ENCODE measurements at regions not wholly inside any gene's neighbourhood (a gene's known extent, or its start where the extent isn't known, plus 50 kb on each side); places are given as distances from the start of the nearest gene placed in this dataset.
"Not testable (repeated sequence)": the region's sequence is repeated elsewhere in the genome, so short reads cannot be mapped to it uniquely, and the experiment has no call there.

GRCh38 chr1:5638582-5638981, 353.6 kb downstream of the NPHP4 start:
- DNase-seq: no peak

GRCh38 chr1:5637171-5637570, 355.1 kb downstream of the NPHP4 start:
- DNase-seq: no peak

- no peak for DNase-seq
Observed at GRCh38 chr1:5634893-5635292, 357.3 kb downstream of the NPHP4 start.

GRCh38 chr1:5632814-5633213, 359.4 kb downstream of the NPHP4 start:
- DNase-seq: no peak

GRCh38 chr1:5632224-5632623, 360.0 kb downstream of the NPHP4 start:
- no peak for DNase-seq

GRCh38 chr1:5628416-5628815, 363.8 kb downstream of the NPHP4 start:
- DNase-seq: no peak

- no peak for DNase-seq
Observed at GRCh38 chr1:5623399-5623798, 368.8 kb downstream of the NPHP4 start.

- DNase-seq: peak; percentile 49 to 65
Observed at GRCh38 chr1:5622412-5622811, 369.8 kb downstream of the NPHP4 start.

- DNase-seq: no peak
Observed at GRCh38 chr1:5621692-5622091, 370.5 kb downstream of the NPHP4 start.

- DNase-seq: peak in 1 of 2 donors; percentile 26
Observed at GRCh38 chr1:5620997-5621396, 371.2 kb downstream of the NPHP4 start.

GRCh38 chr1:5620418-5620817, 371.8 kb downstream of the NPHP4 start:
- no peak for DNase-seq

GRCh38 chr1:5619469-5619868, 372.8 kb downstream of the NPHP4 start:
- no peak for DNase-seq

GRCh38 chr1:5617546-5617945, 374.7 kb downstream of the NPHP4 start:
- no peak for DNase-seq

- no peak for DNase-seq
Observed at GRCh38 chr1:5617179-5617520, 375.1 kb downstream of the NPHP4 start.

- DNase-seq: no peak
Observed at GRCh38 chr1:5616366-5617178, 375.7 kb downstream of the NPHP4 start.

- no peak for DNase-seq
Observed at GRCh38 chr1:5615076-5615475, 377.1 kb downstream of the NPHP4 start.

GRCh38 chr1:5613900-5614299, 378.3 kb downstream of the NPHP4 start:
- no peak for DNase-seq

GRCh38 chr1:5611851-5612250, 380.4 kb downstream of the NPHP4 start:
- no peak for DNase-seq

GRCh38 chr1:5611431-5611830, 380.8 kb downstream of the NPHP4 start:
- no peak for DNase-seq

GRCh38 chr1:5610432-5610831, 381.8 kb downstream of the NPHP4 start:
- no peak for DNase-seq

- DNase-seq: no peak
Observed at GRCh38 chr1:5603353-5604104, 388.7 kb downstream of the NPHP4 start.

GRCh38 chr1:5602718-5603117, 389.5 kb downstream of the NPHP4 start:
- DNase-seq: not testable (repeated sequence)

- DNase-seq: no peak
Observed at GRCh38 chr1:5601516-5601915, 390.7 kb downstream of the NPHP4 start.
